ENCODE measurements at regions not wholly inside any gene's neighbourhood (a gene's known extent, or its start where the extent isn't known, plus 50 kb on each side); places are given as distances from the start of the nearest gene placed in this dataset.

- DNase-seq (ENCODE audit: low read depth): no peak
Measured at GRCh38 chr2:125491663-125492062, 1164.3 kb upstream of the GYPC start.

- DNase-seq (ENCODE audit: low read depth): no peak
Measured at GRCh38 chr2:125512313-125512712, 1143.6 kb upstream of the GYPC start.

- no peak for DNase-seq (ENCODE audit: low read depth)
Measured at GRCh38 chr2:125516496-125517109, 1139.4 kb upstream of the GYPC start.

GRCh38 chr2:125526093-125526492, 1129.9 kb upstream of the GYPC start:
- DNase-seq (ENCODE audit: low read depth): no peak

GRCh38 chr2:125535089-125535488, 1120.9 kb upstream of the GYPC start:
- no peak for DNase-seq (ENCODE audit: low read depth)

GRCh38 chr2:125543968-125544514, 1111.9 kb upstream of the GYPC start:
- DNase-seq (ENCODE audit: low read depth): no peak

GRCh38 chr2:125553768-125554167, 1102.2 kb upstream of the GYPC start:
- DNase-seq (ENCODE audit: low read depth): no peak

- DNase-seq (ENCODE audit: low read depth): no peak
Measured at GRCh38 chr2:125554956-125555355, 1101.0 kb upstream of the GYPC start.

GRCh38 chr2:125559186-125559585, 1096.8 kb upstream of the GYPC start:
- no peak for DNase-seq (ENCODE audit: low read depth)

GRCh38 chr2:125560855-125561254, 1095.1 kb upstream of the GYPC start:
- no peak for DNase-seq (ENCODE audit: low read depth)

- DNase-seq (ENCODE audit: low read depth): no peak
Measured at GRCh38 chr2:125561302-125561701, 1094.7 kb upstream of the GYPC start.

GRCh38 chr2:125562924-125563323, 1093.0 kb upstream of the GYPC start:
- no peak for DNase-seq (ENCODE audit: low read depth)

- DNase-seq (ENCODE audit: low read depth): no peak
Measured at GRCh38 chr2:125564471-125564870, 1091.5 kb upstream of the GYPC start.

GRCh38 chr2:125566422-125566821, 1089.5 kb upstream of the GYPC start:
- DNase-seq (ENCODE audit: low read depth): no peak

GRCh38 chr2:125567100-125567499, 1088.9 kb upstream of the GYPC start:
- DNase-seq (ENCODE audit: low read depth): no peak

GRCh38 chr2:125572660-125573059, 1083.3 kb upstream of the GYPC start:
- no peak for DNase-seq (ENCODE audit: low read depth)

GRCh38 chr2:125573432-125573831, 1082.5 kb upstream of the GYPC start:
- DNase-seq (ENCODE audit: low read depth): no peak

GRCh38 chr2:125576558-125576957, 1079.4 kb upstream of the GYPC start:
- DNase-seq (ENCODE audit: low read depth): no peak

GRCh38 chr2:125581557-125581956, 1074.4 kb upstream of the GYPC start:
- no peak for DNase-seq (ENCODE audit: low read depth)

- DNase-seq (ENCODE audit: low read depth): no peak
Measured at GRCh38 chr2:125582516-125582915, 1073.4 kb upstream of the GYPC start.

GRCh38 chr2:125584732-125585131, 1071.2 kb upstream of the GYPC start:
- DNase-seq (ENCODE audit: low read depth): no peak

GRCh38 chr2:125588780-125589179, 1067.2 kb upstream of the GYPC start:
- DNase-seq (ENCODE audit: low read depth): no peak

GRCh38 chr2:125591954-125592353, 1064.0 kb upstream of the GYPC start:
- no peak for DNase-seq (ENCODE audit: low read depth)

GRCh38 chr2:125593036-125593435, 1062.9 kb upstream of the GYPC start:
- no peak for DNase-seq (ENCODE audit: low read depth)
